PC-3 (cell line): ENCODE measurements at regions not wholly inside any gene's neighbourhood (a gene's known extent, or its start where the extent isn't known, plus 50 kb on each side); places are given as distances from the start of the nearest gene placed in this dataset.

Experiments
- CTCF ChIP-seq: fragments of 300-600 bp; sonication (generic); conservative IDR thresholded peaks from 2 replicates; pipeline ENCODE4 v1.5.1; 2017; ENCODE audit warnings: antibody characterized with exemption, low read depth, mild to moderate bottlenecking, low read length
- EZH2 ChIP-seq: fragments of 300-600 bp; sonication (generic); IDR thresholded peaks from one replicate; pipeline ENCODE4 v1.6.1; 2017; ENCODE audit warnings: antibody characterized with exemption, mild to moderate bottlenecking, low read length; ENCODE audit not compliant: unreplicated experiment
- EZH2phosphoT487 ChIP-seq: fragments of 300-600 bp; sonication (generic); IDR thresholded peaks from 2 replicates; pipeline ENCODE4 v1.6.1; 2018; ENCODE audit warnings: mild to moderate bottlenecking, antibody characterized with exemption, low read length, borderline replicate concordance

GRCh38 chr4:63214076-63214475 is 1195.2 kb downstream of the TECRL start:
- TF ChIP-seq CTCF (no peak), EZH2 (no peak), EZH2phosphoT487 (no peak)
